GM18508 (cell line): ENCODE measurements at regions not wholly inside any gene's neighbourhood (a gene's known extent, or its start where the extent isn't known, plus 50 kb on each side); places are given as distances from the start of the nearest gene placed in this dataset.

ENCODE experiments used
- ATAC-seq: cut with Tn5 transposase; IDR thresholded peaks from one replicate; pipeline ENCODE4 v1.9.1; 2021; ENCODE audit warnings: moderate number of reproducible peaks; ENCODE audit not compliant: insufficient read depth, unreplicated experiment

GRCh38 chr13:74633734-74634133 lies 499.5 kb upstream of the KLF12 start:
- no peak for ATAC-seq

- ATAC-seq: no peak
These were observed 495.8 kb upstream of the KLF12 start for GRCh38 chr13:74629985-74630384.

GRCh38 chr13:74625541-74625940 lies 491.3 kb upstream of the KLF12 start:
- no peak for ATAC-seq

GRCh38 chr13:74623761-74624160 lies 489.6 kb upstream of the KLF12 start:
- no peak for ATAC-seq

GRCh38 chr13:74622284-74622683 lies 488.1 kb upstream of the KLF12 start:
- no peak for ATAC-seq

- no peak for ATAC-seq
These were observed 486.5 kb upstream of the KLF12 start for GRCh38 chr13:74620711-74621110.

- no peak for ATAC-seq
These were observed 486.1 kb upstream of the KLF12 start for GRCh38 chr13:74620308-74620707.

GRCh38 chr13:74597526-74597925 lies 463.3 kb upstream of the KLF12 start:
- no peak for ATAC-seq

- no peak for ATAC-seq
These were observed 462.5 kb upstream of the KLF12 start for GRCh38 chr13:74596691-74597090.

- no peak for ATAC-seq
These were observed 459.5 kb upstream of the KLF12 start for GRCh38 chr13:74593688-74594087.

GRCh38 chr13:74586847-74587246 lies 452.6 kb upstream of the KLF12 start:
- no peak for ATAC-seq

GRCh38 chr13:74576420-74576819 lies 442.2 kb upstream of the KLF12 start:
- no peak for ATAC-seq

- ATAC-seq: no peak
These were observed 441.5 kb upstream of the KLF12 start for GRCh38 chr13:74575729-74576125.

- no peak for ATAC-seq
These were observed 440.9 kb upstream of the KLF12 start for GRCh38 chr13:74574964-74575728.

- no peak for ATAC-seq
These were observed 439.4 kb upstream of the KLF12 start for GRCh38 chr13:74573654-74574053.

GRCh38 chr13:74571811-74572210 lies 437.6 kb upstream of the KLF12 start:
- ATAC-seq: no peak

GRCh38 chr13:74570834-74571233 lies 436.6 kb upstream of the KLF12 start:
- no peak for ATAC-seq

GRCh38 chr13:74570046-74570445 lies 435.8 kb upstream of the KLF12 start:
- ATAC-seq: no peak

- ATAC-seq: no peak
These were observed 435.0 kb upstream of the KLF12 start for GRCh38 chr13:74569251-74569650.

GRCh38 chr13:74567485-74567884 lies 433.3 kb upstream of the KLF12 start:
- ATAC-seq: no peak

- ATAC-seq: no peak
These were observed 428.2 kb upstream of the KLF12 start for GRCh38 chr13:74562381-74562780.

GRCh38 chr13:74561155-74561554 lies 427.0 kb upstream of the KLF12 start:
- ATAC-seq: no peak
